Keratinocyte (primary cell): ENCODE measurements at regions not wholly inside any gene's neighbourhood (a gene's known extent, or its start where the extent isn't known, plus 50 kb on each side); places are given as distances from the start of the nearest gene placed in this dataset.

ENCODE experiments used
- DNase-seq: peaks from one replicate; pipeline ENCODE4 v3.0.0-alpha.2; 2011; ENCODE audit warnings: low read depth, missing footprints, low spot score
- FAIRE-seq: peaks from 2 replicates; lab custom pipeline; 2011; peaks lifted over from hg19 to GRCh38; lab: Jason Lieb, UNC
- H2AFZ ChIP-seq: 2 replicates; pipeline ENCODE4 v1.6.0; 2012; ENCODE audit warnings: low read length, control low read depth, inconsistent platforms; ENCODE audit not compliant: control insufficient read depth
- H3K27ac ChIP-seq: 2 replicates; pipeline ENCODE4 v1.5.1; 2011; ENCODE audit warnings: low read length; ENCODE audit not compliant: control insufficient read depth, insufficient read depth
- H3K27me3 ChIP-seq: 3 replicates; pipeline ENCODE4 v1.6.0; 2011; ENCODE audit warnings: low read length; ENCODE audit not compliant: control insufficient read depth, insufficient read depth; ENCODE audit errors: extremely low read depth
- H3K36me3 ChIP-seq, 2 experiments: 2 replicates in 1 of 2; 3 replicates in 1 of 2; pipeline ENCODE4 v1.5.1; 2011; ENCODE audit warnings: low read length in 2 of 2, mild to moderate bottlenecking in 1 of 2; ENCODE audit not compliant: control insufficient read depth in 2 of 2, insufficient read depth in 2 of 2; ENCODE audit errors: extremely low read depth in 1 of 2
- H3K4me1 ChIP-seq: 3 replicates; pipeline ENCODE4 v1.5.1; 2011; ENCODE audit warnings: low read length; ENCODE audit not compliant: control insufficient read depth, insufficient read depth; ENCODE audit errors: extremely low read depth
- H3K4me2 ChIP-seq: 3 replicates; pipeline ENCODE4 v1.6.0; 2011; ENCODE audit warnings: low read depth, low read length; ENCODE audit not compliant: control insufficient read depth, insufficient read depth; ENCODE audit errors: extremely low read depth
- H3K4me3 ChIP-seq, 3 experiments: fragments of 200-600 bp in 1 of 3; sonication (generic) in 1 of 3; 2 replicates in 2 of 3; 3 replicates in 1 of 3; pipeline ENCODE4 v1.5.1; 2011 to 2016; ENCODE audit warnings: low read length in 3 of 3, mild to moderate bottlenecking in 3 of 3, control low read depth in 2 of 3, inconsistent platforms in 1 of 3, low read depth in 1 of 3, mixed read lengths in 1 of 3, mixed run types in 1 of 3, moderate library complexity in 1 of 3; ENCODE audit not compliant: control insufficient read depth in 2 of 3, insufficient read depth in 2 of 3; ENCODE audit errors: extremely low read depth in 1 of 3
- H3K79me2 ChIP-seq: 2 replicates; pipeline ENCODE4 v1.6.0; 2012; ENCODE audit warnings: low read length; ENCODE audit not compliant: control insufficient read depth, insufficient read depth
- H3K9ac ChIP-seq: 3 replicates; pipeline ENCODE4 v1.6.0; 2011; ENCODE audit warnings: low read length; ENCODE audit not compliant: control insufficient read depth, insufficient read depth; ENCODE audit errors: extremely low read depth
- H3K9me1 ChIP-seq: 3 replicates; pipeline ENCODE4 v1.6.0; 2011; ENCODE audit warnings: low read length; ENCODE audit not compliant: control insufficient read depth, insufficient read depth; ENCODE audit errors: extremely low read depth
- H3K9me3 ChIP-seq: 2 replicates; pipeline ENCODE4 v1.5.1; 2012; ENCODE audit warnings: low read depth, low read length; ENCODE audit not compliant: control insufficient read depth
- H4K20me1 ChIP-seq: 3 replicates; pipeline ENCODE4 v1.6.0; 2011; ENCODE audit warnings: low read length; ENCODE audit not compliant: control insufficient read depth, insufficient read depth; ENCODE audit errors: extremely low read depth
- EZH2 ChIP-seq: IDR thresholded peaks from one replicate; pipeline ENCODE4 v1.6.1; 2012; ENCODE audit warnings: inconsistent platforms, mild to moderate bottlenecking, low read length, moderate library complexity
- dilution Hi-C: fragments of 300-500 bp; cut with MboI; formaldehyde crosslinking; loops from one replicate; pipeline ENCODE4 v1.7.0; 2020; ENCODE audit warnings: low sequenced_read_pairs; ENCODE audit not compliant: extremely low pct_ligation_motif_present
- TF ChIP-seq, protein P1 (sequence below), 3 experiments: IDR thresholded peaks in 1 of 3; conservative IDR thresholded peaks in 1 of 3; optimal IDR thresholded peaks in 1 of 3; 2 replicates in 2 of 3; 3 replicates in 1 of 3; pipeline versions ENCODE3 to v1.5.1; 2011; ENCODE audit warnings: low read length in 3 of 3, mild to moderate bottlenecking in 3 of 3, moderate library complexity in 2 of 3, control low read depth in 1 of 3, inconsistent platforms in 1 of 3; ENCODE audit not compliant: insufficient read depth in 2 of 3; ENCODE audit errors: extremely low read depth in 1 of 3

GRCh38 chr10:59085711-59086502 is 90.5 kb upstream of the PHYHIPL start:
- H3K4me1 ChIP-seq, result peaks cover 6% of the 10 kb centered on the region
- H3K9me3 ChIP-seq, result no peaks in the 10 kb centered on the region
- FAIRE-seq (no peak), DNase-seq (no peak)
- dilution Hi-C loops, result no loop called here
- no peak overlapping the region for H3K4me3 ChIP-seq
- TF ChIP-seq, protein P1, sequence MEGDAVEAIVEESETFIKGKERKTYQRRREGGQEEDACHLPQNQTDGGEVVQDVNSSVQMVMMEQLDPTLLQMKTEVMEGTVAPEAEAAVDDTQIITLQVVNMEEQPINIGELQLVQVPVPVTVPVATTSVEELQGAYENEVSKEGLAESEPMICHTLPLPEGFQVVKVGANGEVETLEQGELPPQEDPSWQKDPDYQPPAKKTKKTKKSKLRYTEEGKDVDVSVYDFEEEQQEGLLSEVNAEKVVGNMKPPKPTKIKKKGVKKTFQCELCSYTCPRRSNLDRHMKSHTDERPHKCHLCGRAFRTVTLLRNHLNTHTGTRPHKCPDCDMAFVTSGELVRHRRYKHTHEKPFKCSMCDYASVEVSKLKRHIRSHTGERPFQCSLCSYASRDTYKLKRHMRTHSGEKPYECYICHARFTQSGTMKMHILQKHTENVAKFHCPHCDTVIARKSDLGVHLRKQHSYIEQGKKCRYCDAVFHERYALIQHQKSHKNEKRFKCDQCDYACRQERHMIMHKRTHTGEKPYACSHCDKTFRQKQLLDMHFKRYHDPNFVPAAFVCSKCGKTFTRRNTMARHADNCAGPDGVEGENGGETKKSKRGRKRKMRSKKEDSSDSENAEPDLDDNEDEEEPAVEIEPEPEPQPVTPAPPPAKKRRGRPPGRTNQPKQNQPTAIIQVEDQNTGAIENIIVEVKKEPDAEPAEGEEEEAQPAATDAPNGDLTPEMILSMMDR (optimal IDR thresholded peaks at IDR 0.05 in 1 of 3, IDR thresholded peaks at IDR 0.05 in 1 of 3, conservative IDR thresholded peaks at IDR 0.05 in 1 of 3; ENCODE audit: extremely low read depth in 1 of 3, insufficient read depth in 2 of 3, low read length in 3 of 3), result no peak
- no peak for TF ChIP-seq EZH2
- no peaks in the 10 kb centered on the region for H3K9me1 ChIP-seq
- H3K4me2 ChIP-seq, result no peak overlapping the region
- no peak overlapping the region for H2AFZ ChIP-seq
- H3K79me2 ChIP-seq, result no peaks in the 10 kb centered on the region
- H3K27me3 ChIP-seq, result no peaks in the 10 kb centered on the region
- no peaks in the 10 kb centered on the region for H3K36me3 ChIP-seq
- H3K27ac ChIP-seq, result no peak overlapping the region
- no peak overlapping the region for H3K9ac ChIP-seq
- no peaks in the 10 kb centered on the region for H4K20me1 ChIP-seq

DNA sequence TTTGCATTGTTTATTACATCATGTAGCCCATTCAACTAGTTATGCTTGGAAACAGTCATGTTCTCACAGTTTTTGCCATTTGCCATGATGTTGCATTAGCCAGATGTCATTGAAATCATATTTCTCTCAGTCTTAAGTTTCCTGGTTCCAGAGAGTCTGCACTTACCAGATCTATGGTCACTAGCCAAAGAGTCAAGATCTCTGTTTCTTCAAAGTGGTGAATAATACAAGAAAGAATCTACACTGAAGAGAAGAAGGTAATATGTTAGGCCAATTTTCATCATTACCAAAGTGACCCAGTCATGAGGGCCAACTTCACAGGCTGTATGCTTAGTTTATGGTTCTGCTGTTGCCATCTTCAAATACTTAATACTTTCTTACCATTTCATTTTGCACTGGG is 89.0 kb upstream of the PHYHIPL start:
- no peak overlapping the region for H3K9ac ChIP-seq
- H3K79me2 ChIP-seq, result no peaks in the 10 kb centered on the region
- H3K9me3 ChIP-seq, result no peaks in the 10 kb centered on the region
- no peak for DNase-seq
- no peak overlapping the region for H2AFZ ChIP-seq
- H3K27me3 ChIP-seq, result no peaks in the 10 kb centered on the region
- dilution Hi-C loops, result no loop called here
- TF ChIP-seq EZH2, result no peak
- TF ChIP-seq, protein P1 (optimal IDR thresholded peaks at IDR 0.05 in 1 of 3, IDR thresholded peaks at IDR 0.05 in 1 of 3, conservative IDR thresholded peaks at IDR 0.05 in 1 of 3; ENCODE audit: extremely low read depth in 1 of 3, insufficient read depth in 2 of 3, low read length in 3 of 3), result no peak
- no peak overlapping the region for H3K4me3 ChIP-seq
- no peak for FAIRE-seq
- no peak overlapping the region for H3K27ac ChIP-seq
- H3K36me3 ChIP-seq, result no peaks in the 10 kb centered on the region
- H3K9me1 ChIP-seq, result no peaks in the 10 kb centered on the region
- peaks cover 1% of the 10 kb centered on the region for H3K4me1 ChIP-seq
- no peak overlapping the region for H3K4me2 ChIP-seq
- no peaks in the 10 kb centered on the region for H4K20me1 ChIP-seq
